ENCODE measurements at regions not wholly inside any gene's neighbourhood (a gene's known extent, or its start where the extent isn't known, plus 50 kb on each side); places are given as distances from the start of the nearest gene placed in this dataset.
"Not testable (repeated sequence)": the region's sequence is repeated elsewhere in the genome, so short reads cannot be mapped to it uniquely, and the experiment has no call there.

DNA sequence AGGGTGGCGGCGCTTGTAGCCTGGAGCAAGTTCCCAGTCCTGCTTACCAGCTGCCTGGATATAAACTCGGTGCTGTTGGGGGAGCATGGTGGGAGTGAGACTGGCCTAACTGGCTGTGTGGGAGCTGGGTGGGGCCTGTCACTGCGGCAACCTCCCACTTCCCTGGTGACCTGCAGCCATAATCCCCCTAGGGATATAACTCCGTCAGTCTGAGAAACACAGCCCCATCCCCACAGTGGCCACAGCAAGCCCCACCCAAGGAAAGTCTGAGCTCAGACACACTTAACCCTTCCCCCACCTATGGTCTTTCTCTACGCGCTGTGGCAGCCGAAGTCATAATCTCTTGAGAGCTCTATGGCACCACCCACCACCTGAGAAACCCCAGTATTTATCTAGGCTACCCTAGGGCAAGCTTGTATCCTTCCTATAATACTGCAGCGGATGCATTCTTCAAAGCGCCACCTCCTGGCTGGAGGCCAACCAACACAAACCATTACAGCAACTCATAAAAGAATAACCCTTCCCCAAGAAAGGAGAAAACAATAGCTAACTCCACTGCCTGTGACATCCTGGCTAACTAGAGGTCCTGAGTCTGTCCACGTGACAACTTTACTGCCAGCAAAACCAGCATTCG, 57.4 kb downstream of the ZNF648 start:
- intact Hi-C loops (cut with micrococcal nuclease), result no loop called here

DNA sequence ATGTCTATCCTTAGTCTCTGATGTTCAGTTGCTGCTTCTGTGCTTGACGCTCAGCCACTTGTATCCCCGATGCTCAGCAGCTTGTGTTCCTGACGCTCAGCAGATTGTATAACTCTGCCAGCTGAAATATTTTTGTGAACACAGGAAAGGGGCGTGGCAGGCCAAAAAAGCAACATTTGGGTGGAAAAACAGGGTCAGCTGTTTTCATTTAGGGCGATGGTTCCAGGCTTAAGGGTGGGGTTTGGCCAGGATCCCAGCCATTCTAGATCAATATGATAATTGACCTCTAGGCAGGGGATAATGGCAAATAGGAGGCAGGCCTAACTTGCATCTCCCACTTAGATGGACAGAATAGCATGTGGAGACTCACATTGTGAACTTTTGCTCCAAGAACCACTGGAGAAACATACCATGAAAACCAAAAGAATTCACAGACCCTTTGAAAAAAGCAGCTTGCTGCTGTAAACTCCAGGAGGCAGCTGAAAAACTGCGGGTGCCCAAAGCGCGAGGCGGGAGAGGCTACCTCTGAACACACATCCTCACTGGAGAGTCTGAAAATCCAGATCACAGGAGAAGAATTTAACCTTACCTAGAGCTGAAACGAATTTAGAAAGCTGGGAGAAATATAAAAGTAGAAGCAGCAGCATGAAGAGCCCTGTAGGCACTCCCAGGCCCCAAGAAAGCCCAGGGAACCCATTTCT, 58.3 kb downstream of the ZNF648 start:
- intact Hi-C loops (cut with micrococcal nuclease), result no loop called here

DNA sequence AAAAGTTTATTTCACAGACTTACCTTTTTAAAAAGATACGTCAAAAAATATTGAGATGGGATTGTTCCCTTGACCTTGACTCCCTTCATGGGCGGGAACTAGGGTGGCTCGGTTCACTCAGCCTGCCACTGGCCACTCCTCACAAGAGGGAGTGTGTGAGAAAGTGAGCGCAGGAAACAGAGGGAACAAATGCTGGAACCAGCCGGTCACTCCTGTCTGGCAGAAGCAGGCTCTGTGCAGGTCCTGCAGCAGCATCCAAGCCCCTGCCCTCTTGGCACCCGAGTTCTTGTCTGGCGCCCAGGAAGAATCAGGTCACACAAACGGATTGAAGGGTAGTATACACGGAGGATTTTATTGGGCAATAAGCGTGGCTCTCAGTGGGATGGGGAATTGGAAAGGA, 58.9 kb downstream of the ZNF648 start:
- intact Hi-C loops (cut with micrococcal nuclease), result no loop called here

DNA sequence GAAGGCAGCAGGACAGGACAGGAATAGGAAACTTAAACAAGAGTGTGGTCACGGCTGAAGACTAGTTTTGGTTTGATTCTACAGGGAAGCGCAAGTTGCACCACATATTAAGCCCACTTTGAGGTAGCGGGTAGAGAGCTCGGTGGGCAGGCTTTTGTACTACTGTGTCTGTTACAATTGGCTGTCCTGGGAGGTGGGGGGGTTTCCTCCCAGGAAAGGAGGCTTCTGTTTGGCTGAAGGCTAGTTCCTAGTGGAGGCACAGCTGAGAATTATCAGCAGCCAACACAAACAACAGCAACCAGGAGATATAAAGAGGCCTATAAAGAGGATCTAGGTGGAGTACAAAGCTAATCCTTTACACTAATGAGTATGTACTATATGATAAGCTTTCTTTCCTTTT, 62.7 kb downstream of the ZNF648 start:
- intact Hi-C loops (cut with micrococcal nuclease), result no loop called here

DNA sequence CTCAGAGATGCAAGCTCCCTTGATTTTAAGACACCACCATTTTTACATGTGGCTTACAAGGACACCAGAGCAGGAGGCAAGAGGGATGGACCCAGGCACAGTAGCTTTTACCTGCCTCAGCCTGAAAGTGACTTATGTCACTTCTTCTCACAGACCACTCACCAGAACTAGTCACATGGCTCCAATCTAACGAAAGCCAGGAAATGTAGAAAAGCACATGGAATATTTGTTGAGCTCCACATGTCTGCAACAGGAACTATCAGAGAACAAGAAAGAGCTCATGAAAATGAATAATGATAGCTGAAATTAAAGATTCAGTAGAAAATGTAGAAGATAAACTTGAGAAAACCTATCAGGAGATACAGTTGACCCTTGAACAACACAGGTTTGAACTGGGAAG, 69.4 kb downstream of the ZNF648 start:
- intact Hi-C loops (cut with micrococcal nuclease), result no loop called here

DNA sequence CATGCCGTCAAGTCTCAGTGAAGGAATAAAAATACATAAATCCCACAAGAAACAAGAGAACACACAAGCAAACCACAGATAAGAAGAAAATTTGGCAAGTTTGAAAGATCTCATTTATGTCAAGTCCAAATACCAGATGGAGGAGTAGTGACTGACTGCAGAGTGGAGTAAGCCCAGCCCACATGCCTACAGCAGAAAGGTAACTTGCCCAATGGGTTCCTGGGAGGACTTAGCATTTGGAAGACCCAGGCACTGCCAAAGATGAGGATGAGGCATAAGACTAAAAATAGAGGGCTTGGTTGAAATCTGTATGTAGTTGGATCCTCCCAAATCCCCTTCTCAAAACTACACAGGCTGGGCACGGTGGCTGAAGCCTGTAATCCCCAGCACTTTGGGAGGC, 70.8 kb downstream of the ZNF648 start:
- intact Hi-C loops (cut with micrococcal nuclease), result no loop called here

DNA sequence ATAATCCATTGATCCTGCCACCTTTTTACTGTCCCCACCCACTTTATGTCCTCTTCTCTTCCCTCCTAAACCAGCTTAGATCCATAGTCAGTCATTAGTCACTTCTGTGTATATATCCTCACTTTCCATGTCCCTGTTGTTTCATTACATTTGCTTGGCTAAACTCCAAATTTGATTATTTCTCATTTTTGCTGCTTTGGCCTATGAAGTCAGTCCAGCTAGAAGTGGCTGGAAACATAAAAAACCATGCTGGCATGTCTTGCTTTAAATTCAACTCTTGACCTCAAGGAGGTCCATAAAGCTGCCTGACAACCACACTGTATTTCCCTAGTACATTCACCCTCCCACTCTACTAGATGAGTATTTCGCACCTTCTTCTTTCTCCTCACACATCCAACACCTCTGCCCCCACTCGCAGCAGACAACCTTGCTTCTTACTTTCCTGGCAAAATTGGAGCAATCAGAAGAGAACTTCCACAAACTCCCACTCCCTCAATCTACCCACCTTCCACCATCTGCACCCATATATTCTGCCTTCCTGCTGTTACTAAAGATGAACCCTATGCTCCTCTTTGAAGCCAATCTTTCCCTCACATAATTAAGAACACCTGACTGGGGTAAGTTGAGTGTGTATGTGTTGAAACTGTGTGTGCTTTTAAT, 72.1 kb downstream of the ZNF648 start:
- intact Hi-C loops (cut with micrococcal nuclease), result no loop called here

DNA sequence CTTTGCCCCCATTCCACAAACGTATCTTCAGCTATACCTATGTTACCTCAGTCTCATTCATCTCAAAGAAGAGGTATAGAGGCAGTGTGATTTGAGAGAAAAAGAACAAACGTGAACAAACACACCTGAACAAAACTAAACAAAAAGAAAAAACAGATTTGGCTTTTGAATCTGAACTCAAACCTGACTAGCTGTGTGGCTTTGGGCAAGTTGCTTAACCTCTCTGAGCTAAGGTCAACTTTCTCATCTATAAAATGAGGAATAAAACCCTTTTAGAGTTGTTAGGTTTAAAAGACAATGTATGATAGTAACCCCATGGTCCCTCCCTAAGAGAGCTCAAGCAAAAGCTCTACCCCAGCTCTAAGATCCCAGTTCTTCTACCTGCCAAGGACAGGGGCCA, 73.5 kb downstream of the ZNF648 start:
- intact Hi-C loops (cut with micrococcal nuclease), result no loop called here

DNA sequence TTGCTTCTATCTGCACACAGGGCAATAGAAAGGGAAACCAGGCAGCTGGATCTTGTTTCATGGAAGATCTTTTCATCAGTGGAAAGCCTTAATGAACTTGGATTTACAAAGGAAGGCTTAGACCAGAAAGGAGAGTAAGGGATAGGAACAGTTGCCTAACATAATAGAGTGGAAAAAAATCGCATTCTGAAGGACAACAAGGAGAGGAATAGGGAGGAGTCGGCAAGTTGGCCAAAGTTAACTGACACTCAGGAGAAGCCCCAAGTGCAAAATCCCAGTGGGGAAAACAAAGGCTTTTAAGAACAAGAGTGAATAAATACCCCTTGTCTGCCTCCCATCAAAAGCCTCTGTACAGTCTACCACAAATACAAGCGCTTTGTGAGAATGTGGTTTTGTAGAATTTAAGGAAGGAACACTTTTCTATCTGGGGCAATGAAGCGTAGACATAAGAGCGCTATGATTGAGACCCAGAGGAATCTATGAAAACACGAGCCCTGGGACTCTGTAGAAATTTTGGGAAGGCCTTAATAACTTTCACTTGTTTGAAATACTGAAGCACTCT, 74.1 kb downstream of the ZNF648 start:
- intact Hi-C loops (cut with micrococcal nuclease), result no loop called here

DNA sequence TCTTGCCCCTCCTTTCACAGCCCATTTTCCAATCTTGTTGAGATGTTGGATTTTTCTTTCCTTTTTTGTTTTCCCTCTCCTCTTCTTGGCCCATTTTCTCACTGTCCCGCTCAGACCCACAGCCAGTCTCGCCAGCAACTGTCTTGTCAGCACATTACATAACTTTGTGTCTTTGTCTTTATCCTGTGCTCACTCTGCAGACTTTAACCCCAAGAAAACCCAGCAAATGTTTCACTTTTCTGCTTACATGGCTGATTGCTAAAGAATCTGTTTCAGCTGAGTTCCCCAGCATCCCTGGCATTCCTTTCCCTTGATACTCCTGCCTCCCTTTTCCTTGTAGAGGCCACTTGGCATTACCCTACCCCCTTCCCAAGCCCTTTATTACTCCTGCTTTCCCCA, 74.6 kb downstream of the ZNF648 start:
- intact Hi-C loops (cut with micrococcal nuclease), result no loop called here

DNA sequence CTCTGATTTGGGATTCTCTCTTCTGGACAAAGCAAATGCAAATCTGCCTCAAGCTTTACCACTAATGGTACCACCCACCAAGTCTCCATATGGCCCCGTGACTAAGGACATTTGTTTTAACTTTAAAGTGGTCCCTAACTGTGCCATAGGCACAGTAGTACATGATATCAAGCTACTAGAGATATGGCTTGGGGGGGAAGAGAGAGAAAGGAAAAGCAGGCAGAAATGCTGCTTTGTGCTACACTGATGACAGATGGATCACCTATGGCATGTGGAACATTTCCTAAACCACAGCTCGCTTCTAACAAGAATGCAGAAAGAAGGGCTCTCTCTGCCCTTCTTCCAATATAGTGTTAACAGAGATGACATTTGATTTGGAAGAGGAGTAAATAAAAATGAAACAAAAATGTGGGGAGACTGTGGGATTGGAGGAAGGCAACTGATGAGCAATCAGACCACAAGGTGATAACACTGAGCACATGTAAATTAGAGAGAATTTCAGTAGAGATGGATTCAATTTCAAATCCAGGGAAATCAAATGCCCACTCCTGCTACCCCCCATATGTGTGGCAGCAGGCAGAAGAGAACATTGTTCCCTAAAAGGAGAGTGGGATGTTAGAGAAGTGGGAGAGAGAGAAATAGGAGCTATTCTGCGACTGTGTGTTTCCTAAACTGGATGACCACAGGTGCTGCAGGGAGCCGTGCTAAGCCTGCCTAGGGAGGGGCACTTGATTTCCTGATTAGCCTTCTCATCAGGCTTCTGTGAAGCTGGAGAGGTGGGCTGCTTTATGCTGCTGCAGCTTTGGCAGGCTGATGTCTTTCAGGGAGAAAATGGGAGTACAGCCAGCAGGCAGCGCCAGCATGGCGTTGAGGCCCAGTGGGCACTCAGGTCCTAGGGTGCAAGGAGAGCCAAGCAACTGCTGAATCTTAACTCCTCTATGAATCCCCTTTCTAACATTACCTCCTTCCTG, 75.3 kb downstream of the ZNF648 start:
- intact Hi-C loops (cut with micrococcal nuclease), result no loop called here

DNA sequence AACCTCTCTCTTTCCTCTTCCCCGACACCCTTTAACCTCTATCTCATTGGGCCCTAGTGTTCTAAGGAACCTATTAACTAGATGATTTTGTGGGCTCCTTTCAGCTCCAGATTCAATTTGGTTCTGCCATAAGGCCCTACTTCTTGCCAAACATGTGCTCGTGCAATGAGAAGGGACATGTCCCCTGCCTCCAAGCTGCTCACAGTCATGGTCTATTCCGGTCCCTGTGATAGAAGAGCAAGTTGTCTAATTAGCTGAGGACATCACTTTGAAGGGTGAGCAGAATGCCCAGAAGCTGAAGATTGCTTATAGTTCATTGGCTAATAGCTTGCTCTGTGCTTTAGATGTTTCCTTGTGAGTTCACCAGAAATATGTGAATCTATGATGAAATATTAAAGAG, 76.2 kb downstream of the ZNF648 start:
- intact Hi-C loops (cut with micrococcal nuclease), result no loop called here

DNA sequence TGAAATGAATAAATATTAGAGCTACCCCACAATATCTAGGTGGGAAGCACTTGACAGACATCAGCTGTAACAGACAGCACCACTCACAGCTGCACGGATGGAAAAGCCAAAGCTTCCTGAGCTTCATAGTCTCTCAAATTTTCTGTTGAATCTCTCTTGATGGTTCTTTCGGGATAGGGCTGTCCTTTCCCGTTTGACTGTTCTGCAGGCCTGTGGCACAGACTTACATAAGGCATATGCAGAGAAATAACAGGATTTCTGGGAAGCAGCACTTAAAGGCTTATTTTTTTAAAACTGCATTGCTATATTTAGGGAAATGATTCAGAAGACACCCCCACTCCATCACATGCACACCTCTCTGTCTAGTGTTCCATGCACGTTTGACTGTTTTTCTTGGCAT, 77.5 kb downstream of the ZNF648 start:
- intact Hi-C loops (cut with micrococcal nuclease), result no loop called here

DNA sequence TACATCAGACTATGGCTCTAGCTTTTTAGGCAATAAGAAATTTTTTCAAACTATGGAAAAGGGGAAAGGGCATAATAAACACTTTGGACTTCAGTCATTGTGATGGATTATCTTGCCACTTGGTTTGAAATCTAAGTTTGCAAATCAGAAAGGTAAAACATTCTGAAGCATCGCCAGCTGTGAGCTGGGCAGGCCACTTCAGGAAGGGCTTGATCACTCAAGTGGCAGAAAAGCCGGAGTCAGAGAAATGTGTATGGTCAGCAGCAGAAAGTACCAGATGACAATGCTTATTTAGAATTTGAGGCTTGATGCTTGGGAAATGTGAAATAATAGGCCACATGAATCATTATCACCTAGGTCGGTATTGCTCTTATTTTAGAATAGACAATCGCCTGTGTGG, 79.7 kb downstream of the ZNF648 start:
- intact Hi-C loops (cut with micrococcal nuclease), result no loop called here

DNA sequence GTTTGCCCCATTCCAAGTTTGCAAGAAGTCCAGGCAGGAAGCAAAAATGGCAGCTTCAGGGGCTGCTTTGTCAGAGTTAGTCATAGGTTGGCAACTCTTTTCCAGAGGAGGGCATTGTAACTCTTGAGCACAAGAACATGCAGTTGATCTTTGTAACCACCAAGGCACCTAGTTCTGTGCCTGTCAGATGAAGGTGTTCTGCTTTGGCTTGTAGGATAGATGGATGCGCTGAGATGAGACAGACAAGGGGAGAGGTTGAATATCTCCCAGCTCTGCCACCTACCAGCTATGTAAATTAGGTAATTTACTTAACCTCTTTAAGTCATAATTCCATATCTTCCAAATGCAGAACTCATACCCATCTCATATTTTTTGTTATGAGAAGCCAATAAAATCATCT, 89.3 kb downstream of the ZNF648 start:
- intact Hi-C loops (cut with micrococcal nuclease), result no loop called here

DNA sequence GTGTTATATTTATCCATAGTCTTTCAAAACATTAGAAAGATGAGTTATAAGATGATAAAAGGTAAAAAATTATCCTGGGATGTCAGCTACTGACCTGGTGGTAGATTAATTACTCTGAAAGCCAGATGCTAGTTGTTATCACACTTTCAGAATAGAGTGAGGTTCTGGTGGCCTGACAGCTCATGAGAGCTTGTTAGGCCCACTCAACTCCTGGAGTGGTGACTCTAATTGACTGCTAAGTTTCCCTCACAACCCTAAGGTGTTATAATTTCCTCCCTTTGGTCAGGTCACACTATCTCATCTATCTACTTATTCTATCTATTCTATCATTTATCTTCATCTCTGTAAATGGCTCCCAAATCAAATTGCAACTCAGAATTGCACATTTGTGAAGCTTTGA, 90.1 kb downstream of the ZNF648 start:
- intact Hi-C loops (cut with micrococcal nuclease), result no loop called here

DNA sequence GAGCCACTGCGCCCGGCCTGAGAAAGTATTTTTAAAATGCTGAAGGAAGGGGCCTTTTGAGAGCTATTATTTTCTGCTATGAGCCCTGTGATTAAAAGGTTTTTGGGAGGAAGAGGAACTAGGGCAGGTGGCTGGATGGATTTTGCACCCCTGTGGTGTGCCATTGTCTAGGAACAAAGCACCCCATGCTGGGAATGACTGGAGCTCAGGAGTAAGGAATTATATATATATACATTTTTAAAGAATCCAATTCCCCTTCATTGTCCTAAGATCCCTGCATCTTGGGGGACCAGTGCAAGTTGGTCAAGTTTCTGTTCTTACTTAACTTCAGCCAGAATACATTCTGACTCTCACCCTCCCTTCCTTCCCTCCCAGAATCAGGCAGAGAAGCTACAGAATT, 91.6 kb downstream of the ZNF648 start:
- intact Hi-C loops (cut with micrococcal nuclease), result no loop called here

DNA sequence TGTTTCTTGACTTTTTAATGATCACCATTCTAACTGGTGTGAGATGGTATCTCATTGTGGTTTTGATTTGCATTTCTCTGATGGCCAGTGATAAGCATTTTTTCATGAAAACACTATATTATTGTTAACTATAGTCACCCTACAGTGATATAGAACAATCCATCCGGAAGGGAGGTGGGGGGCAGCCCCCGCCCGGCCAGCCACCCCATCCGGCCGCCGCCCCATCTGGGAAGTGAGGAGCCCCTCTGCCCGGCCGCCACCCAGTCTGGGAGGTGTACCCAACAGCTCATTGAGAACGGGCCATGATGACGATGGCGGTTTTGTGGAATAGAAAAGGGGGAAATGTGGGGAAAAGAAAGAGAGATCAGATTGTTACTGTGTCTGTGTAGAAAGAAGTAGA, 106.8 kb downstream of the ZNF648 start:
- intact Hi-C loops (cut with micrococcal nuclease), result not testable (repeated sequence)

DNA sequence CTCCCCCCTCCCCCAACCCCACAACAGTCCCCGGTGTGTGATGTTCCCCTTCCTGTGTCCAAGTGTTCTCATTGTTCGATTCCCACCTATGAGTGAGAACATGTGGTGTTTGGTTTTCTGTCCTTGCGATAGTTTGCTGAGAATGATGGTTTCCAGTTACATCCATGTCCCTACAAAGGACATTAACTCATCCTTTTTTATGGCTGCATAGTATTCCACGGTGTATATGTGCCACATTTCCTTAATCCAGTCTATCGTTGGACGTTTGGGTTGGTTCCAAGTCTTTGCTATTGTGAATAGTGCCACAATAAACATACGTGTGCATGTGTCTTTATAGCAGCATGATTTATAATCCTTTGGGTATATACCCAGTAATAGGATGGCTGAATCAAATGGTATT, 107.3 kb downstream of the ZNF648 start:
- intact Hi-C loops (cut with micrococcal nuclease), result not testable (repeated sequence)

DNA sequence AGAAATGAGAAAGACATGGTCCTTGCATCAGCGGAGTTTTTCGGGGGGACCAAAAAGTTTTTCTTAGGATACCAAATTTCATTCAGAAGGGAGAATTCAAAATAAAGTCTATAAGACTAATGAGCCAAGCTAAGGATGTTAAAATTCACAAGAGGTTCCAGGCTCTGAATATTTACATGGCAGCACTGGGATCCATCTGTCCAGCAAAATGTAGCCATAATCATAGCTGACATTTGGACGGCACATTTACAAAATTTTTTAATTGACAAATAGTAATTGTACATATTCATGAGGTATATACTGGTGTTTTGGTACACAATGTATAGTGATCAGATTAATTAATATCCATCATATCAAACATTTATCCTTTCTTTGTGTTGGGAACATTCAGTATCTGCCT, 107.9 kb downstream of the ZNF648 start:
- intact Hi-C loops (cut with micrococcal nuclease), result no loop called here

DNA sequence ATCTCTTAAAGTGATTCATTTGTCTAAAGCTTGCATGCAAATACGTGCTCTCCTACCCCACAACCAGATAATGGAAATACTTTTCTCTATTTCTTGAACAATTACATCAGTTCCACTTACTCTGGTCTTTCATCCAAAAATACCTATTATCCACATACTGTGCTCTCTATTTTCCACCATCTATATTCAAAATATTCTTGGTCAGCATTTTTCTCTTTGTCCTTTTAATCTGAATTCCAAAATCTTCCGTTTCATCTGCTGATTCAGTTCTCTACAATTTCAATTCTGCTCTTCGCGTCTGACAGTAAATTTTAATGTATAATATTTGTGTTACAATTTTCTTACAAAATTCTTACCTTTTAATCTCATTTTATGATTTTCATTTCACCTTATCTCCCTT, 110.3 kb downstream of the ZNF648 start:
- intact Hi-C loops (cut with micrococcal nuclease), result no loop called here
